PC-3 (cell line): ENCODE measurements at regions not wholly inside any gene's neighbourhood (a gene's known extent, or its start where the extent isn't known, plus 50 kb on each side); places are given as distances from the start of the nearest gene placed in this dataset.

Experiments used
- CTCF ChIP-seq: fragments of 300-600 bp; sonication (generic); conservative IDR thresholded peaks from 2 replicates; pipeline ENCODE4 v1.5.1; 2017; ENCODE audit warnings: antibody characterized with exemption, low read depth, mild to moderate bottlenecking, low read length
- EZH2 ChIP-seq: fragments of 300-600 bp; sonication (generic); IDR thresholded peaks from one replicate; pipeline ENCODE4 v1.6.1; 2017; ENCODE audit warnings: antibody characterized with exemption, mild to moderate bottlenecking, low read length; ENCODE audit not compliant: unreplicated experiment
- EZH2phosphoT487 ChIP-seq: fragments of 300-600 bp; sonication (generic); IDR thresholded peaks from 2 replicates; pipeline ENCODE4 v1.6.1; 2018; ENCODE audit warnings: mild to moderate bottlenecking, antibody characterized with exemption, low read length, borderline replicate concordance

- no peak for TF ChIP-seq CTCF
- TF ChIP-seq EZH2phosphoT487: no peak
- no peak for TF ChIP-seq EZH2
These were observed 210.0 kb upstream of the GSE1 start for GRCh38 chr16:85402910-85403692.
